ENCODE measurements at regions not wholly inside any gene's neighbourhood (a gene's known extent, or its start where the extent isn't known, plus 50 kb on each side); places are given as distances from the start of the nearest gene placed in this dataset.

DNA sequence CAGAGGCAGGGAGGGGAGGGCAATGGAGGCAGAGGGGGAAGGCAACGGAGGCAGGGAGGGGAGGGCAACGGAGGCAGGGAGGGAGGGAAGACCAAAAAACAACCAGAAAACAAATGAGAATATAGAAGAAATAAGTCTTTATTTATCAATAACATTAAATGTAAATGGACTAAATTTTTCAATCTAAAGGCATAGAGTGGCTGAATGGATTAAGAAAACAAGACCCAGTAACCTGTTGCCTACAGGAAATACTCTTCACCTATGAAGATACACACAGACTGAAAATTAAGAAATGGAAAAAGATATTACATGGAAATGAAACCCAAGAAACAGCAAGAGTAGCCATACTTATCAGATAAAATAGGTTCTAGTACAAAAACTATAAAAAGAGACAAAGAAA is 536.3 kb downstream of the TBC1D4 start:
- peaks cover 2% of the 10 kb centered on the region for H3K36me3 Mint-ChIP-seq
- H3K27me3 Mint-ChIP-seq (ENCODE audit: low read depth), result no peaks in the 10 kb centered on the region
- DNase-seq (ENCODE audit: low spot score) (no peak), ATAC-seq (no peak)
- no peaks in the 10 kb centered on the region for H3K4me1 Mint-ChIP-seq
- no peak for TF ChIP-seq EMX1 (CRISPR knock-in tag; IDR thresholded peaks at IDR 0.05)
- TF ChIP-seq SMAD4 (CRISPR knock-in tag; IDR thresholded peaks at IDR 0.05), result no peak
- TF ChIP-seq, protein P1, sequence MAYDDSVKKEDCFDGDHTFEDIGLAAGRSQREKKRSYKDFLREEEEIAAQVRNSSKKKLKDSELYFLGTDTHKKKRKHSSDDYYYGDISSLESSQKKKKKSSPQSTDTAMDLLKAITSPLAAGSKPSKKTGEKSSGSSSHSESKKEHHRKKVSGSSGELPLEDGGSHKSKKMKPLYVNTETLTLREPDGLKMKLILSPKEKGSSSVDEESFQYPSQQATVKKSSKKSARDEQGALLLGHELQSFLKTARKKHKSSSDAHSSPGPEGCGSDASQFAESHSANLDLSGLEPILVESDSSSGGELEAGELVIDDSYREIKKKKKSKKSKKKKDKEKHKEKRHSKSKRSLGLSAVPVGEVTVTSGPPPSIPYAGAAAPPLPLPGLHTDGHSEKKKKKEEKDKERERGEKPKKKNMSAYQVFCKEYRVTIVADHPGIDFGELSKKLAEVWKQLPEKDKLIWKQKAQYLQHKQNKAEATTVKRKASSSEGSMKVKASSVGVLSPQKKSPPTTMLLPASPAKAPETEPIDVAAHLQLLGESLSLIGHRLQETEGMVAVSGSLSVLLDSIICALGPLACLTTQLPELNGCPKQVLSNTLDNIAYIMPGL (CRISPR knock-in tag; IDR thresholded peaks at IDR 0.05), result no peak
- TF ChIP-seq, protein P2, sequence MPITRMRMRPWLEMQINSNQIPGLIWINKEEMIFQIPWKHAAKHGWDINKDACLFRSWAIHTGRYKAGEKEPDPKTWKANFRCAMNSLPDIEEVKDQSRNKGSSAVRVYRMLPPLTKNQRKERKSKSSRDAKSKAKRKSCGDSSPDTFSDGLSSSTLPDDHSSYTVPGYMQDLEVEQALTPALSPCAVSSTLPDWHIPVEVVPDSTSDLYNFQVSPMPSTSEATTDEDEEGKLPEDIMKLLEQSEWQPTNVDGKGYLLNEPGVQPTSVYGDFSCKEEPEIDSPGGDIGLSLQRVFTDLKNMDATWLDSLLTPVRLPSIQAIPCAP (CRISPR knock-in tag; IDR thresholded peaks at IDR 0.05), result no peak
- TF ChIP-seq NFE2L1 (CRISPR knock-in tag; IDR thresholded peaks at IDR 0.05), result no peak
- no peak for TF ChIP-seq CBFB (CRISPR knock-in tag; IDR thresholded peaks at IDR 0.05; ENCODE audit: low read depth)
- TF ChIP-seq, protein P3, sequence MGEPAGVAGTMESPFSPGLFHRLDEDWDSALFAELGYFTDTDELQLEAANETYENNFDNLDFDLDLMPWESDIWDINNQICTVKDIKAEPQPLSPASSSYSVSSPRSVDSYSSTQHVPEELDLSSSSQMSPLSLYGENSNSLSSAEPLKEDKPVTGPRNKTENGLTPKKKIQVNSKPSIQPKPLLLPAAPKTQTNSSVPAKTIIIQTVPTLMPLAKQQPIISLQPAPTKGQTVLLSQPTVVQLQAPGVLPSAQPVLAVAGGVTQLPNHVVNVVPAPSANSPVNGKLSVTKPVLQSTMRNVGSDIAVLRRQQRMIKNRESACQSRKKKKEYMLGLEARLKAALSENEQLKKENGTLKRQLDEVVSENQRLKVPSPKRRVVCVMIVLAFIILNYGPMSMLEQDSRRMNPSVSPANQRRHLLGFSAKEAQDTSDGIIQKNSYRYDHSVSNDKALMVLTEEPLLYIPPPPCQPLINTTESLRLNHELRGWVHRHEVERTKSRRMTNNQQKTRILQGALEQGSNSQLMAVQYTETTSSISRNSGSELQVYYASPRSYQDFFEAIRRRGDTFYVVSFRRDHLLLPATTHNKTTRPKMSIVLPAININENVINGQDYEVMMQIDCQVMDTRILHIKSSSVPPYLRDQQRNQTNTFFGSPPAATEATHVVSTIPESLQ (CRISPR knock-in tag; IDR thresholded peaks at IDR 0.05), result no peak
- TF ChIP-seq MYBL2 (CRISPR knock-in tag; IDR thresholded peaks at IDR 0.05), result no peak
- TF ChIP-seq, protein P4, sequence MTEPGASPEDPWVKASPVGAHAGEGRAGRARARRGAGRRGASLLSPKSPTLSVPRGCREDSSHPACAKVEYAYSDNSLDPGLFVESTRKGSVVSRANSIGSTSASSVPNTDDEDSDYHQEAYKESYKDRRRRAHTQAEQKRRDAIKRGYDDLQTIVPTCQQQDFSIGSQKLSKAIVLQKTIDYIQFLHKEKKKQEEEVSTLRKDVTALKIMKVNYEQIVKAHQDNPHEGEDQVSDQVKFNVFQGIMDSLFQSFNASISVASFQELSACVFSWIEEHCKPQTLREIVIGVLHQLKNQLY (CRISPR knock-in tag; IDR thresholded peaks at IDR 0.05), result no peak
- TF ChIP-seq, protein P5, sequence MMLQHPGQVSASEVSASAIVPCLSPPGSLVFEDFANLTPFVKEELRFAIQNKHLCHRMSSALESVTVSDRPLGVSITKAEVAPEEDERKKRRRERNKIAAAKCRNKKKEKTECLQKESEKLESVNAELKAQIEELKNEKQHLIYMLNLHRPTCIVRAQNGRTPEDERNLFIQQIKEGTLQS (CRISPR knock-in tag; conservative IDR thresholded peaks at IDR 0.05), result no peak
- no peak for TF ChIP-seq TEAD1 (CRISPR knock-in tag; IDR thresholded peaks at IDR 0.05)
- no peak for TF ChIP-seq KAT7 (CRISPR knock-in tag; IDR thresholded peaks at IDR 0.05; ENCODE audit: borderline replicate concordance)
- TF ChIP-seq, protein P6, sequence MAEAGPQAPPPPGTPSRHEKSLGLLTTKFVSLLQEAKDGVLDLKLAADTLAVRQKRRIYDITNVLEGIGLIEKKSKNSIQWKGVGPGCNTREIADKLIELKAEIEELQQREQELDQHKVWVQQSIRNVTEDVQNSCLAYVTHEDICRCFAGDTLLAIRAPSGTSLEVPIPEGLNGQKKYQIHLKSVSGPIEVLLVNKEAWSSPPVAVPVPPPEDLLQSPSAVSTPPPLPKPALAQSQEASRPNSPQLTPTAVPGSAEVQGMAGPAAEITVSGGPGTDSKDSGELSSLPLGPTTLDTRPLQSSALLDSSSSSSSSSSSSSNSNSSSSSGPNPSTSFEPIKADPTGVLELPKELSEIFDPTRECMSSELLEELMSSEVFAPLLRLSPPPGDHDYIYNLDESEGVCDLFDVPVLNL (CRISPR knock-in tag; IDR thresholded peaks at IDR 0.05; ENCODE audit: borderline replicate concordance, low read depth), result no peak
- no peak for TF ChIP-seq SOX15 (CRISPR knock-in tag; IDR thresholded peaks at IDR 0.05)
- TF ChIP-seq, protein P7, sequence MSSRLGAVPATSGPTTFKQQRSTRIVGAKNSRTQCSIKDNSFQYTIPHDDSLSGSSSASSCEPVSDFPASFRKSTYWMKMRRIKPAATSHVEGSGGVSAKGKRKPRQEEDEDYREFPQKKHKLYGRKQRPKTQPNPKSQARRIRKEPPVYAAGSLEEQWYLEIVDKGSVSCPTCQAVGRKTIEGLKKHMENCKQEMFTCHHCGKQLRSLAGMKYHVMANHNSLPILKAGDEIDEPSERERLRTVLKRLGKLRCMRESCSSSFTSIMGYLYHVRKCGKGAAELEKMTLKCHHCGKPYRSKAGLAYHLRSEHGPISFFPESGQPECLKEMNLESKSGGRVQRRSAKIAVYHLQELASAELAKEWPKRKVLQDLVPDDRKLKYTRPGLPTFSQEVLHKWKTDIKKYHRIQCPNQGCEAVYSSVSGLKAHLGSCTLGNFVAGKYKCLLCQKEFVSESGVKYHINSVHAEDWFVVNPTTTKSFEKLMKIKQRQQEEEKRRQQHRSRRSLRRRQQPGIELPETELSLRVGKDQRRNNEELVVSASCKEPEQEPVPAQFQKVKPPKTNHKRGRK (CRISPR knock-in tag; IDR thresholded peaks at IDR 0.05; ENCODE audit: borderline replicate concordance), result no peak
- TF ChIP-seq, protein P8, sequence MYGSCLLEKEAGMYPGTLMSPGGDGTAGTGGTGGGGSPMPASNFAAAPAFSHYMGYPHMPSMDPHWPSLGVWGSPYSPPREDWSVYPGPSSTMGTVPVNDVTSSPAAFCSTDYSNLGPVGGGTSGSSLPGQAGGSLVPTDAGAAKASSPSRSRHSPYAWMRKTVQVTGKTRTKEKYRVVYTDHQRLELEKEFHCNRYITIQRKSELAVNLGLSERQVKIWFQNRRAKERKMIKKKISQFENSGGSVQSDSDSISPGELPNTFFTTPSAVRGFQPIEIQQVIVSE (CRISPR knock-in tag; IDR thresholded peaks at IDR 0.05; ENCODE audit: borderline replicate concordance), result no peak
- TF ChIP-seq SP1 (CRISPR knock-in tag; conservative IDR thresholded peaks at IDR 0.05), result no peak
- no peak for TF ChIP-seq FOXK1 (CRISPR knock-in tag; IDR thresholded peaks at IDR 0.05)
- TF ChIP-seq, protein P9, sequence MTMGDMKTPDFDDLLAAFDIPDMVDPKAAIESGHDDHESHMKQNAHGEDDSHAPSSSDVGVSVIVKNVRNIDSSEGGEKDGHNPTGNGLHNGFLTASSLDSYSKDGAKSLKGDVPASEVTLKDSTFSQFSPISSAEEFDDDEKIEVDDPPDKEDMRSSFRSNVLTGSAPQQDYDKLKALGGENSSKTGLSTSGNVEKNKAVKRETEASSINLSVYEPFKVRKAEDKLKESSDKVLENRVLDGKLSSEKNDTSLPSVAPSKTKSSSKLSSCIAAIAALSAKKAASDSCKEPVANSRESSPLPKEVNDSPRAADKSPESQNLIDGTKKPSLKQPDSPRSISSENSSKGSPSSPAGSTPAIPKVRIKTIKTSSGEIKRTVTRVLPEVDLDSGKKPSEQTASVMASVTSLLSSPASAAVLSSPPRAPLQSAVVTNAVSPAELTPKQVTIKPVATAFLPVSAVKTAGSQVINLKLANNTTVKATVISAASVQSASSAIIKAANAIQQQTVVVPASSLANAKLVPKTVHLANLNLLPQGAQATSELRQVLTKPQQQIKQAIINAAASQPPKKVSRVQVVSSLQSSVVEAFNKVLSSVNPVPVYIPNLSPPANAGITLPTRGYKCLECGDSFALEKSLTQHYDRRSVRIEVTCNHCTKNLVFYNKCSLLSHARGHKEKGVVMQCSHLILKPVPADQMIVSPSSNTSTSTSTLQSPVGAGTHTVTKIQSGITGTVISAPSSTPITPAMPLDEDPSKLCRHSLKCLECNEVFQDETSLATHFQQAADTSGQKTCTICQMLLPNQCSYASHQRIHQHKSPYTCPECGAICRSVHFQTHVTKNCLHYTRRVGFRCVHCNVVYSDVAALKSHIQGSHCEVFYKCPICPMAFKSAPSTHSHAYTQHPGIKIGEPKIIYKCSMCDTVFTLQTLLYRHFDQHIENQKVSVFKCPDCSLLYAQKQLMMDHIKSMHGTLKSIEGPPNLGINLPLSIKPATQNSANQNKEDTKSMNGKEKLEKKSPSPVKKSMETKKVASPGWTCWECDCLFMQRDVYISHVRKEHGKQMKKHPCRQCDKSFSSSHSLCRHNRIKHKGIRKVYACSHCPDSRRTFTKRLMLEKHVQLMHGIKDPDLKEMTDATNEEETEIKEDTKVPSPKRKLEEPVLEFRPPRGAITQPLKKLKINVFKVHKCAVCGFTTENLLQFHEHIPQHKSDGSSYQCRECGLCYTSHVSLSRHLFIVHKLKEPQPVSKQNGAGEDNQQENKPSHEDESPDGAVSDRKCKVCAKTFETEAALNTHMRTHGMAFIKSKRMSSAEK (CRISPR knock-in tag; IDR thresholded peaks at IDR 0.05; ENCODE audit: borderline replicate concordance), result no peak
- no peak overlapping the region for H3K4me3 Mint-ChIP-seq
- H3K9me3 Mint-ChIP-seq, result peaks cover 47% of the 10 kb centered on the region
- POLR2A ChIA-PET, result no interaction called here
- CTCF ChIA-PET, result no interaction called here
- H3K27ac Mint-ChIP-seq, result no peak overlapping the region

Measured in WTC11 (cell line).